RWPE1 (cell line): ENCODE measurements at regions not wholly inside any gene's neighbourhood (a gene's known extent, or its start where the extent isn't known, plus 50 kb on each side); places are given as distances from the start of the nearest gene placed in this dataset.

ENCODE experiments used
- CTCF ChIA-PET: fragments of 350-600 bp; sonication (Branson Sonifier 250); formaldehyde crosslinking; extraction: SDS; loops from one replicate; lab custom pipeline; 2021; lab: Yijun Ruan, JAX
- POLR2A ChIA-PET: fragments of 400-600 bp; formaldehyde crosslinking; extraction: SDS; loops from one replicate; lab custom pipeline; 2020; ENCODE audit warnings: antibody characterized with exemption; ENCODE audit not compliant: low non-redundant PET; lab: Yijun Ruan, JAX
- DNase-seq: peaks from one replicate; pipeline ENCODE4 v3.0.0; 2012; ENCODE audit warnings: low spot score
- H3K27ac ChIP-seq: fragments of 450-650 bp; 2 replicates; pipeline ENCODE4 v1.5.1; 2017
- TF ChIP-seq, protein P1 (sequence below): fragments of 450-650 bp; conservative IDR thresholded peaks from 2 replicates; pipeline ENCODE4 v1.5.1; 2017; ENCODE audit warnings: low read depth, mild to moderate bottlenecking

DNA sequence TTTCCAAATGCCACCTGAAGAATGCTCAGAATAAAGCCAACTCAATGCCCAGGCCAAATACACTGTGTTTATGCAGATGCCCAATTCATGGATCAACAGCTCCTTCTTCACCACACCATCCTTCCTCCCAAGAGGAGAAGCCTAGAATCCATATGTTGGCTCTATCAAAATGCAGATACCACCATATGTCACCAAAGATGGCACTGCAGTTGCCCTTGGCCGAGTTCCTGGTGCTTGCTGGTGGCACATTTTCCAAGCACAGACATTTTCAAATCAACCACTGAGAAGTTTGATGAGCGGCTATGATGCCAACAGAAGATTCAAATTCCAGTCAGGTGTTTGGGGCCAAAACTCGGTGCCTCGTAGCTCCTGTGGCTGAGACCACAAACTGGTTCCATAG, 430.3 kb downstream of the AJAP1 start:
- TF ChIP-seq, protein P1, sequence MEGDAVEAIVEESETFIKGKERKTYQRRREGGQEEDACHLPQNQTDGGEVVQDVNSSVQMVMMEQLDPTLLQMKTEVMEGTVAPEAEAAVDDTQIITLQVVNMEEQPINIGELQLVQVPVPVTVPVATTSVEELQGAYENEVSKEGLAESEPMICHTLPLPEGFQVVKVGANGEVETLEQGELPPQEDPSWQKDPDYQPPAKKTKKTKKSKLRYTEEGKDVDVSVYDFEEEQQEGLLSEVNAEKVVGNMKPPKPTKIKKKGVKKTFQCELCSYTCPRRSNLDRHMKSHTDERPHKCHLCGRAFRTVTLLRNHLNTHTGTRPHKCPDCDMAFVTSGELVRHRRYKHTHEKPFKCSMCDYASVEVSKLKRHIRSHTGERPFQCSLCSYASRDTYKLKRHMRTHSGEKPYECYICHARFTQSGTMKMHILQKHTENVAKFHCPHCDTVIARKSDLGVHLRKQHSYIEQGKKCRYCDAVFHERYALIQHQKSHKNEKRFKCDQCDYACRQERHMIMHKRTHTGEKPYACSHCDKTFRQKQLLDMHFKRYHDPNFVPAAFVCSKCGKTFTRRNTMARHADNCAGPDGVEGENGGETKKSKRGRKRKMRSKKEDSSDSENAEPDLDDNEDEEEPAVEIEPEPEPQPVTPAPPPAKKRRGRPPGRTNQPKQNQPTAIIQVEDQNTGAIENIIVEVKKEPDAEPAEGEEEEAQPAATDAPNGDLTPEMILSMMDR: no peak
- no peak overlapping the region for H3K27ac ChIP-seq
- POLR2A ChIA-PET: no interaction called here
- no peak for DNase-seq
- CTCF ChIA-PET: no interaction called here

DNA sequence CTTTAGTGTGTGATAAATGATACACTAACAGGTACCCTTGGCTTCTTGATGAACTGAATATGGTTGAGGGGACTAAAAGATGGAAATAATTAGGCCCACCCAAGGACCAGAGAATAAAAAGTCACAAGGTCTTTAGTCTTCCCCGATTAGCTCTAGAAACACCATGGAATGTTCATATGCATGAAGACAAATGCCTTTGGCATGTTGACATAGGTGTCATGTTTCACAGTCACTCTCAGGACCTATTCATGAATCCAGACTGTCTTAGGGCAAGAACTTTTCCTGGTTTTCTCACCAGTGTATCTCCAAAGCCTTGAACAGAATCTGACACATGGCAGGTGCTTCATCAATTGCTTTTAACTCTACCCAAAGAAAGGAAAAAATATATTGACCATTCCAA, 412.8 kb downstream of the AJAP1 start:
- POLR2A ChIA-PET: no interaction called here
- no peak for DNase-seq
- H3K27ac ChIP-seq: no peak overlapping the region
- TF ChIP-seq, protein P1: no peak
- CTCF ChIA-PET: interaction anchor here (0.6 kb wide), 1 partner anchor 15 kb away, joined by 3 read pairs; no protein-coding TSS in a partner anchor

DNA sequence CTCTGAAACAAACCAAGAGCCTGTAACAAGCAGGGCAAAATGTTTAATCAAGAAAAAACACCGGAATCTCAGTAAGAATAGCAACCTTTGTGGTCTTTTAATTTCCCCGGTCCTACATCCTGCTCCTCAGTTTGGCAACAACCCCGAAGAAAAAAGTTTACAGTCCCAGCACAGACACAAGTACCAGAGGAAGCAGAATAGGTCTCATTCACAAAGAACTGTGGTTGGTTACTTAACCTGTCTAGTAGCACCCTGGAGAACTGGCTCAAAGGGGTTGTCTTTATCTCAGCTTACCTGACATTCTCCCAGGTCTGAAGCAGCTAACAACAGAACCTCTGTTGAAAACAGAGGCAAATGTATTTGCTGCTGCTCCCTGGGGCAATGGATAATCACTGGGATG, 399.3 kb downstream of the AJAP1 start:
- DNase-seq: no peak
- ChIA-PET POLR2A (no interaction called here), CTCF (interaction anchor here (0.6 to 0.8 kb wide), 2 partner anchors 283 to 451 kb away, joined by 3 read pairs; no protein-coding TSS in a partner anchor)
- no peak overlapping the region for H3K27ac ChIP-seq
- TF ChIP-seq, protein P1: no peak

DNA sequence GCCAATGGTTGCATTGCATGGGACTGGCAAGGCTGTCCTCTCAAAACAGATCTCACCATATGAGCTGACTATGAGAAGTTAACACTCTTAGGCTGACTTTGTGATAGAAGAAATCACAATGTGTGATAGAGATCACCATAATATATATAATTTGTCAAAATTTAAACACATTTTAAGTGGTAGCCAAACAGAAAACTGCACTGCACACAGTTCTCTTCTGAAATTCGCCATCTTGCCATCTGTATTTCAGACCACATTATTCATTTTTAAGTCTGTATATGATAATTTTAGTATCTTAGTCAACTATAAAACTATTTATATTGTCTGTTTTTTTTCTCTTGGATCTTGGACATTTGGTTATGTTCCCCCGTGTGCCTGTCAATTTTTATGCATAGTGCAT, 374.7 kb downstream of the AJAP1 start:
- no peak overlapping the region for H3K27ac ChIP-seq
- TF ChIP-seq, protein P1: no peak
- POLR2A ChIA-PET: no interaction called here
- no peak for DNase-seq
- CTCF ChIA-PET: interaction anchor here (0.5 kb wide), 1 partner anchor 17 kb away, joined by 6 read pairs; no protein-coding TSS in a partner anchor

DNA sequence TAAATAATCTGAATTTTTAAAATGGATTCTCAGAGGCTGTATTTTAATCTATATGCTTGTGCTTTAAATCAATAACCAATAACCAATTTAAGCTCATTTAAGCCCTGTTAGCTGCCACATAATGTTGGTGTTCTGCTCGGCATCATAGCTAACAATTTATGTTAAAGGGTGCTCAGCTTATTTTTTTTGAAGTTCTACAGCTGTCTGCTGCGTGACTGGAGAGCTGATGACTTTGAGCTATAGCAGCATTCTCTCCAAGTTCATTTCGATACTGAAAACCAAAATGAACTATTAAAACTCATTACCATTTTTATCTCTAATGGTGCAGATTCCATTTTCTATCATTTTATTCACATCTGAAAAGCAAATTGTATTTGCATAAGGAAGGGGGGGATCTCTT, 357.8 kb downstream of the AJAP1 start:
- ChIA-PET POLR2A (no interaction called here), CTCF (interaction anchor here (0.7 kb wide), 1 partner anchor 17 kb away, joined by 6 read pairs; no protein-coding TSS in a partner anchor)
- H3K27ac ChIP-seq: no peak overlapping the region
- DNase-seq: no peak
- TF ChIP-seq, protein P1: no peak

DNA sequence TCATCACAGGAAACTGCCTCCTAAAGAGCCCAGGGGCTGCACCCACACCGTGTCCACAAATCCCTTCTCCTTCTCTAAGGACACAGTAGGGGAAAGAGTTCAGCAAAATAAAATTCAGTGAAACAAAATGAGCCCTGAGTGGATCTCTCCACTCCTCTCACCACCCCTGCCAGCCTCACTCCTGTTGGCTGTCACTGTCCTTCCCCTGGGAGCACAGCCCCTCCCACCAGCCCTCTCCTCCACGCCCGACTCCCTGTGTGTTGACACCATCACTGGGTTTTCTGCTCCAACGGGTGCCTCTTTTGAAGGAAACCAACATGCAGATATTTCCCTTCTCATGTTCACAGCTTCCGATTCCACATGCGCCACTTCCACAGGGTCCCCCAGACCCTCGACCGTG, 356.2 kb downstream of the AJAP1 start:
- DNase-seq: no peak
- TF ChIP-seq, protein P1: no peak
- no peak overlapping the region for H3K27ac ChIP-seq
- POLR2A ChIA-PET: no interaction called here
- CTCF ChIA-PET: no interaction called here
